Activated CD4-positive, alpha-beta T cell treated with anti-CD3 and anti-CD28 coated beads, Interleukin-2, Interleukin-6, amounts not matched to agents 100 ng/mL and 50 ng/mL, durations not matched to agents 16 hours and 8 hours (primary cell): ENCODE measurements at regions not wholly inside any gene's neighbourhood (a gene's known extent, or its start where the extent isn't known, plus 50 kb on each side); places are given as distances from the start of the nearest gene placed in this dataset.

Experiments used
- DNase-seq: peaks from one replicate; pipeline ENCODE4 v3.0.0-alpha.2; 2020

- no peak for DNase-seq
These were observed 124.4 kb downstream of the FBXO15 start for GRCh38 chr18:74023220-74023619.

DNA sequence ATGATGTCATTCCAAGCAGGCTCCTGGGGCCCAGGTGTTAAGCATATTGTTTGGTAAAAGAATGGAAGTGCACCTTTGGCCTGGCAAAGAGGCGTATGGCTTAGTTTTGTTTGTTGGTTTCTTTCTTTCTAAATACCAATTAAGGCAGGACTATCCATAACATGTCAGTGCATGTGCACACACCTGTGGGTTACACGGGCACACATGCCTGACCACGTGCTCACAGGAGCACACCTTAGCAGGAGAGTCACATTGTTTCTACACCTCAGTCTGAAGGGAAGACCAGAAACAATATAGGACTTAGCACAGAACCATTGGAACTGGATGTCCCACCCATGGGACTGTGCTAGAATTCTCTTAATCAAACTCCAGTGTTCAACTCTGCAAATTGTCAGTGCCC is 127.8 kb downstream of the FBXO15 start:
- no peak for DNase-seq

- DNase-seq, result peak; percentile 19
These were observed 133.7 kb downstream of the FBXO15 start for GRCh38 chr18:74013955-74014354.

GRCh38 chr18:74012954-74013630 is 134.5 kb downstream of the FBXO15 start:
- DNase-seq, result no peak

DNA sequence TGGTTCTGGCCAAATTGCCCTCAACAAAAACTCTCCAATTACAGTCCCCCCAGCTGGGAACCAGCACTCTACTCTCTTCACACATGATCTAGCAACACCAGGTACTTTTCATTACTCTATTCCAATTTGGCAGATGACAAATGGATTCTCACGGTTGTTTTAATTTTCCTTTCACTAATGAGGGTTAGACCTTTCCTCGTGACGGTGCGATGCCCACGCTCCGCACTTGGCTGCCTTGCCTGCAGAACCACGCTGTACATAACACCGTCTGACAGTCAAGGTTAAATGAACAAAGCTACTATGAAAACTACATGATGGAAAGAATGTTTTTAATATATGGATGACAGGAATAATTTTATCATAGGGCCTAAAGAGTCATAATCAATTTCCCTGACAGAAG is 141.5 kb downstream of the FBXO15 start:
- DNase-seq, result no peak

GRCh38 chr18:74005320-74006109 is 142.1 kb downstream of the FBXO15 start:
- no peak for DNase-seq

- DNase-seq, result no peak
These were observed 155.2 kb downstream of the FBXO15 start for GRCh38 chr18:73992242-73993022.

DNA sequence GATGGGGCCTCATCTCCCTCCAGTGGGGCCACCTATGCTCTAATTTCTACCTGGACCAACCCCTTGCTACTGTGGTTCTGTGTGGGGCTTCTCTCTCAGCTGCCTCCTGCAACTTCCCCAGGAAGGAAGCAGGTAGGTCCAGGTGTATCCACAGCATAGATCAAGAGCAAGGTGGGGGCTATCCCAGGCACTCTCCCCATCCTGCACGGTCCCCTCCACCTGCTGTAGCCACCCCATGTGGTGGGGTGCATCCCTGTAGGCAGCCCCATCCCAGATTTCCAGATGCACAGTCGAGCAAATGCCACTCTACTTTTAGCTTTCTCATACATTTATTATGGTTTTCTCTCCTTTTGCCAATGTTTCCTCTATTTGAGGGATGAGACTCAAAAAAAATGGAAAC is 156.1 kb downstream of the FBXO15 start:
- DNase-seq, result no peak

DNA sequence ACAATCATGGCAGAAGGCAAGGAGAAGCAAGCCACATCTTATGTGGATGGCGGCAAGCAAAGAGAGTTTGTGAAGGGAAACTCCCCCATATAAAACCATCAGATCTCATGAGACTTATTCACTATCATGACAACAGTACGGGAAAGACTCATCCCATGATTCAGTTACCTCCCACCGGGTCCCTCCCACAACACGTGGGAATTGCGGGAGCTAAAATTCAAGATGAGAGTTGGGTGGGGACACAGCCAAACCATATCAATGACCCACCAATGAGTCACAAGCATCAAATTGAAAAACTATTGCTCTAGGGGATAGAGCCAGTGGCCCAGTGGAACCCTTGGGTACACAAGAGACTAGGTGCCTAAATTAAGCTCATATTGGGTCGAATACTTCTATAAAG is 157.4 kb downstream of the FBXO15 start:
- no peak for DNase-seq

DNA sequence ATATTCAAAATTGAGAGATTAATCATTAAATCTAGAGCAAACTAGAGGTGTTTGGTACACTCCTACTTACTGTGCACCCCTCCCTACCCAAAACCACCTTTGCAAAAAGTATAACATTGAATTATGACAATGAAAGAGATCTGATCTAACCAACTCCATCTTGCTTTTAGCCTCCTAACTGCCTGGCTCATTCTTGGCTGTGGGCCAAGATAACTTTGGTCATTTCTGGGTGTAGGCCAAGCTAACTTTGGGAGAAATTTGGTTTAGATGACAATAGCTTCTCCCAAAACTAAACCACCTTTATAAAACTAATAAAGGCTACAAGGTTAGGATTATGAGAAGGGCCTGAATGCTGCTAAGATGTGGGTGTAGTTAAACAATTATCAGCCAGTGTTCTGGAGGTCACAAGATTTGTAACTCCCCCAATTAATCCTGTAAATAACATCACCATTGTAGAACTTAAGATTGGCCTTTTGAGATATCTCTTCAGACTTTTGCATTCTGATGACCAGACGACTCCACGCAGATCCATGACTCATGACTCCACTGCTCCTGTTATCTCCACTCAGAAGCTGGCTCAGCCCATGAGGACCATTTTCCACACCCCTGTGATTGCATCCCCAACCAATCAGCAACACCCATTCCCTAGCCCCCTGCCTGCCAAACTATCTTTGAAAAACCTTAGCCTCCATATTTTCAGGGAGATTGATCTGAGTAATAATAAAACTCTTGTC is 160.2 kb downstream of the FBXO15 start:
- no peak for DNase-seq

DNA sequence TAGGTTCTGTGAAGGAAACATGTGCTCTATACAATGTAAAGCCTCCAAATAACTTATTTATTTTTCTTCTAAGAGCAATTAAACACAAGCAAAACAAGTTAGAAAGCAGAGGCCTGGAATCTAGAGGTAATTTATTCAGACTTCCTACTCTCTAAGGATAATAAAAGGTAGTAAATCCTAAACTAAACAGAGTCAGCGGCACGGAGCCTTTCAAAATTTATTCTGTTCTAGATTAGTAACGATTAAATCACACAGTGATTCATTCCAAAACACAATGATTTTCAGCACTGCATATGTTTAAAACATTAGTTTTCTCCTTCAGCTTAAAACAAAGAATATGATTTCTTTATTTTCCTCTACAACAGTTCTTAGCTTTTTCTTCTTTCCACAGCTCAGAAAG is 160.9 kb downstream of the FBXO15 start:
- no peak for DNase-seq

DNA sequence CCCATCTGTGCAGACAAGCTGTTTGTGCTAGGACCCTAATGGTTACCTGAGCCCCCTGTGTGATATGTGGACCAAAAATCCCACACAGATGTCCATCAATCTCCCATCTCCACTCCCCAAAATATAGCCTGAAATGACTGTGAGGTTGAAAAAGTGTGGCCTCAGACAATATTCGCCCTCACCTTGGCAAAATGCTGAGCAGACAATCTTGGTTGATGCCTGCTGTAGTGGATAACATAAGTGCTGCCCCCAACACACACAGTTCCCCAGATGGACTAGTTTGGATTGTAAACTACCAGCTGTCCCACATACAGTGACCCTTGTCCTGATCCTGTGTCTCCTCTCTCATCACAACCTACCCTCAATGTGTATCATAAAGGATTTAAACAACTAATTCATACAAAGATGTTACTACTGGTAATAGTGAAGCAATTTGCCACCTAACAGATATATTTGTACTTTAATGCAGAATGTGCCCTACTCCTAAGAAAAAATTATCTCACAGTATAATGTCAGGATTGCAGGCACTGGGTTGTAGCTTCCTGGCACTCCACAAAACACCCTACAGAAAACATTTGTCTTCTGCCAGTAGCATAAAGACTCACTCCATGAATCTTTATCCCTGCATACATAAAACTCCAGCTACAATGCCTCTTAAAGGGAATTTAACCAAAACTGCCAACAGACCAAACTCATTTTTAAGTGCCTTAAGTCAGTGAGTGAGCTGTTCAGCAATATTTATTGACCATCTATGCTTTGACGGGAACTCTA is 161.6 kb downstream of the FBXO15 start:
- no peak for DNase-seq

DNA sequence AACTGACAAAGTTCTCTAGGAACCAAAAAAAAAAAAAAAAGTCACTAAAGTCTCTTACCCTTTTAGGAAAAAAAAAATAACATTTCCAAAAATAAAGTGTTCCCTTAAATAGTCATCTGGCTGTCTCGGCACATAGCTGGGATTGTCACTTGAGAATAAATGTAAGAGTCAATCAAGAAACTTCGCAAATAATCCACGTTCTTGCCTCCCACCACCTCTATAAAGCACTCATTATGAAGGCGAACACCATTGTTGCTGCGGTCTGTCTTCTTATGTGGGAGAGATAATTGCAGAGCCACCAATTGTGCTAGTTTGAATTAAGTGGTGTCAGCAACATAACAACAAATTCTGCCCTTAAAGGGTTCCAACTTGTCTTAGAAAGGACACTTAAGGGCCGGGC is 163.7 kb downstream of the FBXO15 start:
- no peak for DNase-seq

- no peak for DNase-seq
These were observed 164.1 kb downstream of the FBXO15 start for GRCh38 chr18:73983496-73983895.

GRCh38 chr18:73981796-73982195 is 165.8 kb downstream of the FBXO15 start:
- DNase-seq, result no peak

- DNase-seq, result no peak
These were observed 167.2 kb downstream of the FBXO15 start for GRCh38 chr18:73980289-73980979.

- no peak for DNase-seq
These were observed 167.9 kb downstream of the FBXO15 start for GRCh38 chr18:73979742-73980141.

DNA sequence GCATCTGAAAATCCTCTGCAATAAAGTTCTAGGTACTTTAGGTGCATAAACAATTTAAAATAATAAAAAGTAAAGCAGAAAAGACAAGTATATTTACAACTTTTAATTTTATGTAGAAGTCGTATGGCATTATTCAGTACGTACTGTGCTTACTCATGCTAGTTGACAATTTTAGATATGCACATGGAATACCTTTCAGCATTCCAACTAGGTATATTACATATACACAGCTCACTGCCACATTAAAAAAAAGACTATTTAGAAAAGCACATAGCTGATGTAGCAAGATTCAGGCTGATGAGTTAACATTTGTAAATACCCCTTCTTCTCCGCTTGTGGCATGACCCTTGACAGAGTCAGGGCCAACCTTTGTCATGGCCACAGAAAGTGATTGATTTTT is 171.2 kb downstream of the FBXO15 start:
- DNase-seq, result no peak

GRCh38 chr18:73975266-73975665 is 172.4 kb downstream of the FBXO15 start:
- peak; percentile 46 for DNase-seq

- no peak for DNase-seq
These were observed 173.7 kb downstream of the FBXO15 start for GRCh38 chr18:73973972-73974371.

DNA sequence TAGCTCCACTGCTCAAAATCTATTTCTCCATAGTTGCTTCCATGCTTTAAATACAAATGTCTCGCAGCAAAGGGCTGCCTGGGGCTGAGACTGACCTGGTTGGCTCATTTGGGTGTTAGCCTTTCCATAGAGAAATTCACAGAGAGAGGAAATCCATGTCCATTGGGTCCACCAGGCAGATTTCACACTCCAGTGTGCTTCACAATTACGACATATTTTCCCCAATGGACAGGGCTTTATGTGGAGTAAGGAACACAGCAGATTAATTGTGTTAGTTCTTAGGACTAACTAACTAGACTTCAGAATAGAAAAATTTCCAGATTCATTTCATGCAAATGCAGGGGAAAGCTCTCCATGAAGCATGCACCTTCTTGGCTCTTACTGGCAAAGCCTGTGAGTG is 180.7 kb downstream of the FBXO15 start:
- no peak for DNase-seq

GRCh38 chr18:73962256-73962655 is 185.4 kb downstream of the FBXO15 start:
- no peak for DNase-seq
